ENCODE measurements at regions not wholly inside any gene's neighbourhood (a gene's known extent, or its start where the extent isn't known, plus 50 kb on each side); places are given as distances from the start of the nearest gene placed in this dataset.

- Mint-ChIP-seq H3K27me3 (ENCODE audit: low read depth) (peaks cover 41% of the 10 kb centered on the region), H3K27ac (peak overlapping the region; percentile 75 to 92 (median 78)), H3K9me3 (no peaks in the 10 kb centered on the region), H3K36me3 (ENCODE audit: low read depth) (no peaks in the 10 kb centered on the region), H3K4me1 (peaks cover 24% of the 10 kb centered on the region), H3K4me3 (peak overlapping the region in 1 of 3 experiments; percentile 6)
- TF ChIP-seq CTCF (IDR thresholded peaks at IDR 0.05; ENCODE audit: unreplicated experiment in 3 of 3), result no peak
These were observed 67.6 kb upstream of the AMPD3 start for GRCh38 chr11:10387206-10388083.

GRCh38 chr11:10388101-10388500, 67.0 kb upstream of the AMPD3 start:
- no peak for TF ChIP-seq CTCF (IDR thresholded peaks at IDR 0.05; ENCODE audit: unreplicated experiment in 3 of 3)
- no peaks in the 10 kb centered on the region for H3K36me3 Mint-ChIP-seq (ENCODE audit: low read depth)
- peak overlapping the region in 2 of 3 experiments; percentile 78 to 92 for H3K27ac Mint-ChIP-seq
- H3K4me1 Mint-ChIP-seq, result peaks cover 24% of the 10 kb centered on the region
- no peaks in the 10 kb centered on the region for H3K9me3 Mint-ChIP-seq
- H3K27me3 Mint-ChIP-seq (ENCODE audit: low read depth), result peaks cover 40% of the 10 kb centered on the region
- no peak overlapping the region for H3K4me3 Mint-ChIP-seq

- peaks cover 40% of the 10 kb centered on the region for H3K27me3 Mint-ChIP-seq (ENCODE audit: low read depth)
- peak overlapping the region in 1 of 3 experiments; percentile 7 for H3K27ac Mint-ChIP-seq
- no peak overlapping the region for H3K4me3 Mint-ChIP-seq
- peaks cover 24% of the 10 kb centered on the region for H3K4me1 Mint-ChIP-seq
- TF ChIP-seq CTCF (IDR thresholded peaks at IDR 0.05; ENCODE audit: unreplicated experiment in 3 of 3), result no peak
- H3K36me3 Mint-ChIP-seq (ENCODE audit: low read depth), result no peaks in the 10 kb centered on the region
- H3K9me3 Mint-ChIP-seq, result no peaks in the 10 kb centered on the region
These were observed 66.5 kb upstream of the AMPD3 start for GRCh38 chr11:10388574-10388973.

GRCh38 chr11:10390375-10390774, 64.7 kb upstream of the AMPD3 start:
- H3K27ac Mint-ChIP-seq, result no peak overlapping the region
- H3K9me3 Mint-ChIP-seq, result no peaks in the 10 kb centered on the region
- peaks cover 30% of the 10 kb centered on the region for H3K4me1 Mint-ChIP-seq
- TF ChIP-seq CTCF (IDR thresholded peaks at IDR 0.05; ENCODE audit: unreplicated experiment in 3 of 3), result no peak
- no peak overlapping the region for H3K4me3 Mint-ChIP-seq
- no peaks in the 10 kb centered on the region for H3K36me3 Mint-ChIP-seq (ENCODE audit: low read depth)
- H3K27me3 Mint-ChIP-seq (ENCODE audit: low read depth), result peaks cover 40% of the 10 kb centered on the region

GRCh38 chr11:10392095-10393079, 62.7 kb upstream of the AMPD3 start:
- Mint-ChIP-seq H3K27me3 (ENCODE audit: low read depth) (peaks cover 30% of the 10 kb centered on the region), H3K27ac (no peak overlapping the region), H3K9me3 (no peaks in the 10 kb centered on the region), H3K4me3 (no peak overlapping the region), H3K36me3 (ENCODE audit: low read depth) (no peaks in the 10 kb centered on the region), H3K4me1 (peaks cover 27% of the 10 kb centered on the region)
- no peak for TF ChIP-seq CTCF (IDR thresholded peaks at IDR 0.05; ENCODE audit: unreplicated experiment in 3 of 3)

All from nephron (organoid).